Spinal cord (tissue), 9 donors: ENCODE measurements at regions not wholly inside any gene's neighbourhood (a gene's known extent, or its start where the extent isn't known, plus 50 kb on each side); places are given as distances from the start of the nearest gene placed in this dataset.
A peak's percentile ranks its signal among the peaks of the same experiment; 100 is the strongest.

Source experiments
- DNase-seq, 6 donors: peaks; one replicate each; pipeline versions ENCODE4 v3.0.0 to v3.0.0-alpha.2; 2013 to 2015; ENCODE audit warnings: low spot score in 6 of 6, low read depth in 4 of 6
- H3K27ac ChIP-seq: one replicate; pipeline ENCODE4 v1.5.1; 2013; ENCODE audit warnings: low read depth, low read length, control low read depth
- H3K27me3 ChIP-seq: one replicate; pipeline ENCODE4 v1.6.1; 2013; ENCODE audit warnings: low read length; ENCODE audit not compliant: control insufficient read depth, insufficient read depth
- H3K36me3 ChIP-seq: one replicate; pipeline ENCODE4 v1.6.1; 2013; ENCODE audit warnings: low read length; ENCODE audit not compliant: control insufficient read depth, insufficient read depth
- H3K4me1 ChIP-seq: one replicate; pipeline ENCODE4 v1.6.1; 2013; ENCODE audit warnings: low read length; ENCODE audit not compliant: control insufficient read depth, insufficient read depth
- H3K4me3 ChIP-seq: one replicate; pipeline ENCODE4 v1.5.1; 2013; ENCODE audit warnings: low read depth, low read length, control low read depth
- H3K9me3 ChIP-seq: one replicate; pipeline ENCODE4 v1.6.1; 2013; ENCODE audit warnings: low read length; ENCODE audit not compliant: control insufficient read depth, insufficient read depth
- WGBS: methylation state at CpG from one replicate; pipeline ENCODE4 v1.1.5; 2013; ENCODE audit warnings: missing lambda C conversion rate; ENCODE audit not compliant: insufficient coverage; 5-methylcytosine and 5-hydroxymethylcytosine counted together
- donor health status: healthy.

- Histone ChIP-seq H3K36me3 (peaks cover 18% of the 10 kb centered on the region), H3K27ac (no peak overlapping the region), H3K9me3 (no peaks in the 10 kb centered on the region), H3K27me3 (no peaks in the 10 kb centered on the region), H3K4me3 (no peak overlapping the region), H3K4me1 (no peaks in the 10 kb centered on the region)
- no CpG with 5 or more reads among the region's 6 CpGs for WGBS
- DNase-seq: no peak
Measured at GRCh38 chr11:33549483-33549882, 151.1 kb downstream of the C11orf91 start.

DNA sequence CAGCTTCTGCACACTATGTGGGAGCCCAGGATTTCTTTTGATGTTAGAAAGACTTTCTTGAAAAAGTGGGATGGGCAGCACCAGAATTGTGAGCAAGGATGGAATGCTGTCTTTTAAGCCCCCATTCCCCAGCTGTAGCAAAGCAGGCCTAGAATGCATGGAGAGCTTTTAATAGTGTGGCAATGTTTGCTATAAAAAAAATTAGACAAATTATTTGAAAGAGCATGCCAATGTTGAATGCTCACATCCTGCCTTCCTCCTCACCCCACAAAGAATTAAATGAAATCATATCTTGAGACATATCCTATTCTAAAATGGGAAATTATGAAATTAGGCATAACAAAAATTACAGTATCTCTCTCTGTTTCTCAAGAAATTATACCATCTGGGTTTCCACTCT lies 154.7 kb downstream of the C11orf91 start:
- DNase-seq: no peak
- Histone ChIP-seq H3K27ac (no peak overlapping the region), H3K36me3 (peaks cover 25% of the 10 kb centered on the region), H3K4me3 (no peak overlapping the region), H3K27me3 (no peaks in the 10 kb centered on the region), H3K9me3 (no peaks in the 10 kb centered on the region), H3K4me1 (no peaks in the 10 kb centered on the region)

DNA sequence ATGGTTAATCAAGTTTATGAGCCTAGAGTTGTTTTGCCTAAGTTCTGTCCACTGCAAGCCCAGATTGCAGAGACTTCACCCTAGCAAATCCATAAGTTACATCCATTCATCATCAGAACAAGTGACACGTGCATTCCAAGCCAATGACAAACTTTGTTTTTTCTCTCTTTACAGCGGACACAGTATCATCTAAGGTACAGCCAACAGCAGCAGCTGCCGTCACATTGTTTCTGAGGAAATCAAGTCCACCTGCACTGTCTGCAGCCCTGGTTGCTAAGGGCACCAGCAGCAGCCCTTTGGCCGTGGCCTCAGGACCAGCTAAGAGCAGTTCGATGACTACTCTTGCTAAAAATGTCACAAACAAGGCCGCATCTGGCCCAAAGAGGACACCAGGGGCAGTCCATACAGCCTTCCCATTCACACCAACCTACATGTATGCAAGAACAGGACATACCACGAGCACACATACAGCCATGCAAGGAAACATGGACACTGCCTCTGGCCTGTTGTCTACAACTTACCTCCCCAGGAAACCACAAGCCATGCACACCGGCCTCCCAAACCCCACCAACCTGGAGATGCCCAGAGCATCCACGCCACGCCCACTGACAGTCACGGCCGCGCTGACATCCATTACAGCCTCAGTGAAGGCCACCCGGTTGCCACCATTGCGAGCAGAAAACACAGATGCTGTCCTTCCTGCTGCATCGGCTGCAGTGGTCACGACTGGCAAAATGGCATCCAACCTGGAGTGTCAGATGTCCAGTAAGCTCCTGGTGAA lies 155.8 kb downstream of the C11orf91 start:
- no peaks in the 10 kb centered on the region for H3K9me3 ChIP-seq
- 96% methylated on average over 17 of the region's 17 CpGs for WGBS

DNA sequence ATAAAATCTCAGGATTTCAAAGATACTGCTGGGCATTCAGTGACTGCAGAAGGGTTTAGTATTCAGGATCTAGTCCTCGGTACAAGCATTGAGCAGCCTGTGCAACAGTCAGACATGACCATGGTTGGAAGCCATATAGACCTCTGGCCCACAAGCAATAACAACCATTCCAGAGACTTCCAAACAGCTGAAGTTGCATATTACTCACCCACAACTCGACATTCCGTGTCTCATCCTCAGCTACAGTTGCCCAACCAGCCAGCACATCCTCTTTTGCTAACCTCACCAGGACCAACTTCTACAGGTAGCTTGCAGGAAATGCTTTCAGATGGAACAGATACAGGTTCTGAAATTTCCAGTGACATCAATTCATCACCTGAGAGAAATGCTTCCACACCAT lies 156.8 kb downstream of the C11orf91 start:
- Histone ChIP-seq H3K4me3 (no peak overlapping the region), H3K9me3 (no peaks in the 10 kb centered on the region), H3K4me1 (no peaks in the 10 kb centered on the region), H3K36me3 (peaks cover 22% of the 10 kb centered on the region), H3K27me3 (no peaks in the 10 kb centered on the region), H3K27ac (no peak overlapping the region)
- no peak for DNase-seq
- WGBS: 78% methylated on average over 3 of the region's 3 CpGs

More for the DNA sequence above, 155.8 kb downstream of the C11orf91 start:
- DNase-seq: no peak
- H3K4me1 ChIP-seq: no peaks in the 10 kb centered on the region
- H3K36me3 ChIP-seq: peaks cover 25% of the 10 kb centered on the region
- H3K27me3 ChIP-seq: no peaks in the 10 kb centered on the region
- H3K4me3 ChIP-seq: no peak overlapping the region
- H3K27ac ChIP-seq: no peak overlapping the region

- WGBS: 86% methylated on average over 6 of the region's 7 CpGs
- H3K27ac ChIP-seq: no peak overlapping the region
- peak in 2 of 6 donors; percentile 17 to 42 for DNase-seq
Measured at GRCh38 chr11:33542921-33543320, 157.7 kb downstream of the C11orf91 start.

DNA sequence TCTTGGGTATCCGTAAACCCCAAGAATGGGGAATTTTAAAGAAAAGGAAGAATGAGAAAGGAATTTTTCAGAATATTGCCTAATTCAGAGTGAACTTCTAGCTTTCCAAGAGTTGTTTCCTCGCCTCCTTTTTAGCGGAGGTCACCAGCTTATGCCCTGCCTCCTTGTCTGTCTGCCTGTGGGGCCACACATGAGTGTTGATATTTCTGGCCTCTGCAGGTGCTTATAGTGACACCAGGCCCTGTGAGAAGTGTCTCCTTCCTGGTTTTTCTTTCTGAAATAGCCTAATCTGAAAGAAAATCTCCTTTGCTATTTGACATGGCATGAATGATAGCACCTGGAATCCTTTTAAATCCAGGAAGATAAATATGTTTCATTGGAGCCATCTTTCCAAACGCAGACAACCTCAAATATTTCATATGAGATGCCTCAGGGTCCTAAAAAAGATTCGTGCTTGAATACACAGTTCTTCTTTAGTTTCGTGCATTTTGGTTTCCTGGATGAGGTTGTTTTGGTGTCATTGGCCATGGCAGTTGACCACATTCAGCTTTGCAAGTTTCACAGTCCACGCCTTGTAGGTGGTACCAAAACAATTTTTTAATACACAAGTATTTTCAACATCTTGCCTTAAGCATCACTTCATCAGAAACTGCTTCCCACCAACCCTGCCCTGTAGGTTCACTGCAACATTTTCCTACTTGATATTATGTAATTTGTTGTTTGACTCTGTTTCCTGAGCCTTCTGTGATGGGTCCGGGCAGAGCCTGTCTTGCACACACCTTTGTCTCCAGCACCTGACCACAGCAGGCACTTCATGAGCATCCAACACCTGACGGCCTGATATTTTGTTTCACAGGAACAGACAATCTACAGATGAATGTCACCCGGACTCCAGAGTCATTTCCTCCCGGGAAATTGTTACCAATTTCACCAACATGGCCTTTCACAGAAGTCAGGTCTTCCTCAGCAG lies 159.4 kb downstream of the C11orf91 start:
- WGBS: 96% methylated on average over 6 of the region's 11 CpGs
- H3K27ac ChIP-seq: no peak overlapping the region

More at GRCh38 chr11:33542921-33543320, 157.7 kb downstream of the C11orf91 start:
- no peaks in the 10 kb centered on the region for H3K9me3 ChIP-seq
- H3K27me3 ChIP-seq: no peaks in the 10 kb centered on the region
- no peak overlapping the region for H3K4me3 ChIP-seq
- no peaks in the 10 kb centered on the region for H3K4me1 ChIP-seq
- H3K36me3 ChIP-seq: peaks cover 22% of the 10 kb centered on the region

DNA sequence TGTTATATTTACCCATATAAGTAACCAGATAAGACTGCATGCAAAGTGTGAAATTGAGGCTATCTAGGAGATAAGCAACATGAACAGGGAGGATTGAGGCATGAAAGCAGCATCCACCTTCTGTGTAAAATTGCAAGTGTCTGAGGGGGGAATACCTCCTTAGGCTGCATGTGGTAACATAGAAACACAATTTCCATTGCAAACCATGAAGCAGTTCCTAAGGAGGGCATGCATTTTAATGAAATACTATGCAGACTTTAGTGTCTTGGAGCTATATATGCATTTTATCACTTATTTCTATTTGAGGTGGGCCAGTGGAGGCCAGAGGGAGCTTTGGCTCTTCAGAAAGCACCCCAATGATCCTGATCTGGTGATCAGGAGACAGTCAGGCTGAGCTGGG lies 160.2 kb downstream of the C11orf91 start:
- DNase-seq: no peak
- no peak overlapping the region for H3K27ac ChIP-seq
- no peaks in the 10 kb centered on the region for H3K9me3 ChIP-seq
- H3K27me3 ChIP-seq: no peaks in the 10 kb centered on the region
- H3K36me3 ChIP-seq: peaks cover 16% of the 10 kb centered on the region
- H3K4me1 ChIP-seq: no peaks in the 10 kb centered on the region
- H3K4me3 ChIP-seq: no peak overlapping the region

More for the DNA sequence above, 159.4 kb downstream of the C11orf91 start:
- DNase-seq: no peak
- H3K27me3 ChIP-seq: no peaks in the 10 kb centered on the region
- H3K4me3 ChIP-seq: no peak overlapping the region
- no peaks in the 10 kb centered on the region for H3K9me3 ChIP-seq
- no peaks in the 10 kb centered on the region for H3K4me1 ChIP-seq
- peaks cover 18% of the 10 kb centered on the region for H3K36me3 ChIP-seq

DNA sequence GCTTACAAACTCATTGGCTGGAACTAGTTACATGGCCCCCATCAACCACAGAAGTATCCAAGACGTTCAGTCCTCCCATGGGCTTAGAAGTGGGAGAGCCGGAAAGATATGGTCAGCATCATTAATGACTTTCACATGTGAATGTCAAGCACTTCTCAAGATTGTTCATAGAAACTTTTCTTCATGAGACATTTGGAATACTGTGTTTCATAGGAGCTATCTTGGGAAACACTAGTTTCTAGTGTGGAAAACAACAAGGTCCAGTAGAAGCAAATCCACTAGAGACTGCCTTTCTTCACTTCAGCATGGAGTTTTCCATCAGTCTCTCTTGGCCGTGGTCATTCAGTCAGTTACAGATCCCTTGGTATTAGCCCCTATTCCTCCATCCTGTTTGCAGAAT lies 160.9 kb downstream of the C11orf91 start:
- Histone ChIP-seq H3K4me3 (no peak overlapping the region), H3K36me3 (peaks cover 9% of the 10 kb centered on the region), H3K27me3 (no peaks in the 10 kb centered on the region), H3K9me3 (no peaks in the 10 kb centered on the region), H3K27ac (no peak overlapping the region), H3K4me1 (no peaks in the 10 kb centered on the region)
- no peak for DNase-seq
- WGBS: no CpG with 5 or more reads among the region's 3 CpGs

GRCh38 chr11:33538726-33539125 lies 161.9 kb downstream of the C11orf91 start:
- H3K4me3 ChIP-seq: no peak overlapping the region
- WGBS: no CpG with 5 or more reads among the region's 2 CpGs
- H3K27ac ChIP-seq: no peak overlapping the region
- H3K4me1 ChIP-seq: no peaks in the 10 kb centered on the region
- no peaks in the 10 kb centered on the region for H3K9me3 ChIP-seq
- DNase-seq: no peak
- H3K27me3 ChIP-seq: no peaks in the 10 kb centered on the region
- H3K36me3 ChIP-seq: peaks cover 7% of the 10 kb centered on the region
